Fibroblast of lung (primary cell): ENCODE measurements at regions not wholly inside any gene's neighbourhood (a gene's known extent, or its start where the extent isn't known, plus 50 kb on each side); places are given as distances from the start of the nearest gene placed in this dataset.
A peak's percentile ranks its signal among the peaks of the same experiment; 100 is the strongest.

Experiments used
- DNase-seq, 2 donors: peaks; one replicate each; pipeline versions ENCODE4 v3.0.0 to v3.0.0-alpha.2; 2010; ENCODE audit warnings: low read depth in 2 of 2
- H2AFZ ChIP-seq: 2 replicates; pipeline ENCODE4 v1.5.1; 2012; ENCODE audit warnings: low read length, control low read depth, inconsistent platforms
- H3K27ac ChIP-seq: 2 replicates; pipeline ENCODE4 v1.5.1; 2011; ENCODE audit warnings: low read length, control low read depth; ENCODE audit not compliant: insufficient read depth
- H3K27me3 ChIP-seq: 2 replicates; pipeline ENCODE4 v1.5.1; 2011; ENCODE audit warnings: mild to moderate bottlenecking, low read length; ENCODE audit not compliant: control insufficient read depth, insufficient read depth
- H3K36me3 ChIP-seq: 2 replicates; pipeline ENCODE4 v1.5.1; 2011; ENCODE audit warnings: low read length; ENCODE audit not compliant: control insufficient read depth, insufficient read depth
- H3K4me1 ChIP-seq: 2 replicates; pipeline ENCODE4 v1.5.1; 2011; ENCODE audit warnings: low read length; ENCODE audit not compliant: control insufficient read depth, insufficient read depth; ENCODE audit errors: extremely low read depth
- H3K4me2 ChIP-seq: 2 replicates; pipeline ENCODE4 v1.5.1; 2011; ENCODE audit warnings: low read length, control low read depth; ENCODE audit not compliant: insufficient read depth; ENCODE audit errors: extremely low read depth
- H3K4me3 ChIP-seq, 4 experiments: fragments of 200-600 bp in 1 of 4; sonication (generic) in 1 of 4; replicated peaks in 1 of 4; 2 replicates each; pipeline ENCODE4 v1.5.1; 2011 to 2016; ENCODE audit warnings: low read length in 4 of 4, low read depth in 3 of 4, mild to moderate bottlenecking in 3 of 4, control low read depth in 2 of 4, inconsistent platforms in 1 of 4, mixed read lengths in 1 of 4; ENCODE audit not compliant: insufficient read depth in 1 of 4; ENCODE audit errors: control extremely low read depth in 1 of 4
- H3K79me2 ChIP-seq: 2 replicates; pipeline ENCODE4 v1.5.1; 2012; ENCODE audit warnings: mild to moderate bottlenecking, low read length, inconsistent platforms; ENCODE audit not compliant: control insufficient read depth, insufficient read depth
- H3K9ac ChIP-seq: 2 replicates; pipeline ENCODE4 v1.5.1; 2011; ENCODE audit warnings: mild to moderate bottlenecking, low read length, control low read depth; ENCODE audit not compliant: insufficient read depth
- H3K9me3 ChIP-seq: 2 replicates; pipeline ENCODE4 v1.5.1; 2012; ENCODE audit warnings: low read depth, low read length; ENCODE audit not compliant: control insufficient read depth, insufficient read depth
- H4K20me1 ChIP-seq: 2 replicates; pipeline ENCODE4 v1.5.1; 2011; ENCODE audit warnings: low read length; ENCODE audit not compliant: control insufficient read depth, insufficient read depth; ENCODE audit errors: extremely low read depth
- EZH2 ChIP-seq: IDR thresholded peaks from 2 replicates; pipeline ENCODE4 v1.5.1; 2012; ENCODE audit warnings: low read length, control low read depth, mild to moderate bottlenecking; ENCODE audit errors: missing control alignments
- TF ChIP-seq, protein P1 (sequence below), 2 donors: IDR thresholded peaks in 1 of 2; conservative IDR thresholded peaks in 1 of 2; 1 replicate in 1 of 2; 2 replicates in 1 of 2; pipeline ENCODE4 v1.5.1; 2011 to 2012; ENCODE audit warnings: low read length in 2 of 2, control low read depth in 1 of 2, inconsistent platforms in 1 of 2, low read depth in 1 of 2, mild to moderate bottlenecking in 1 of 2

DNA sequence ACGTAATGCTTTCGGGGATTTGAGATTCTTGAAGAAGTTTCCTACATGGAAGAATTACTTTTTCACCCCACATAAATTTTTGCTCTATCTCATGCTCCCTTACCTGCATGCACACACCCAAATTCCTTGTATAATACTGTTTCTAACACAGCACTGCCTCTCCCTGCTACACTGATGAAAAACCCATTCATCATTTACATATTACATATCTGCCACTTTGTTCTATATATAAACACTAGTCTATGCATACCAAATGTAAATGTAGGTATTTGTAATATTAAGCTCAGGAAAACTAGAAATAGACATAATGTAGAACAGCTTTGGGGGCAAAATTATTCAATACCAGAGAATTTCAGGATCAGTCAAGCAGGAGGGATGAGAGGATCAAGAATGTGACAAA, 182.6 kb upstream of the SEMA6D start:
- H3K27ac ChIP-seq: no peak overlapping the region
- H3K4me3 ChIP-seq: no peak overlapping the region
- H3K9me3 ChIP-seq: no peaks in the 10 kb centered on the region
- DNase-seq: no peak
- no peak overlapping the region for H3K4me2 ChIP-seq
- TF ChIP-seq, protein P1, sequence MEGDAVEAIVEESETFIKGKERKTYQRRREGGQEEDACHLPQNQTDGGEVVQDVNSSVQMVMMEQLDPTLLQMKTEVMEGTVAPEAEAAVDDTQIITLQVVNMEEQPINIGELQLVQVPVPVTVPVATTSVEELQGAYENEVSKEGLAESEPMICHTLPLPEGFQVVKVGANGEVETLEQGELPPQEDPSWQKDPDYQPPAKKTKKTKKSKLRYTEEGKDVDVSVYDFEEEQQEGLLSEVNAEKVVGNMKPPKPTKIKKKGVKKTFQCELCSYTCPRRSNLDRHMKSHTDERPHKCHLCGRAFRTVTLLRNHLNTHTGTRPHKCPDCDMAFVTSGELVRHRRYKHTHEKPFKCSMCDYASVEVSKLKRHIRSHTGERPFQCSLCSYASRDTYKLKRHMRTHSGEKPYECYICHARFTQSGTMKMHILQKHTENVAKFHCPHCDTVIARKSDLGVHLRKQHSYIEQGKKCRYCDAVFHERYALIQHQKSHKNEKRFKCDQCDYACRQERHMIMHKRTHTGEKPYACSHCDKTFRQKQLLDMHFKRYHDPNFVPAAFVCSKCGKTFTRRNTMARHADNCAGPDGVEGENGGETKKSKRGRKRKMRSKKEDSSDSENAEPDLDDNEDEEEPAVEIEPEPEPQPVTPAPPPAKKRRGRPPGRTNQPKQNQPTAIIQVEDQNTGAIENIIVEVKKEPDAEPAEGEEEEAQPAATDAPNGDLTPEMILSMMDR (conservative IDR thresholded peaks at IDR 0.05 in 1 of 2, IDR thresholded peaks at IDR 0.05 in 1 of 2; ENCODE audit: low read depth in 1 of 2, low read length in 2 of 2): no peak
- no peak for TF ChIP-seq EZH2
- H3K79me2 ChIP-seq: no peaks in the 10 kb centered on the region
- no peak overlapping the region for H3K9ac ChIP-seq
- H4K20me1 ChIP-seq: no peaks in the 10 kb centered on the region
- H3K36me3 ChIP-seq: no peaks in the 10 kb centered on the region
- H3K4me1 ChIP-seq: no peaks in the 10 kb centered on the region
- no peak overlapping the region for H2AFZ ChIP-seq
- H3K27me3 ChIP-seq: no peaks in the 10 kb centered on the region

DNA sequence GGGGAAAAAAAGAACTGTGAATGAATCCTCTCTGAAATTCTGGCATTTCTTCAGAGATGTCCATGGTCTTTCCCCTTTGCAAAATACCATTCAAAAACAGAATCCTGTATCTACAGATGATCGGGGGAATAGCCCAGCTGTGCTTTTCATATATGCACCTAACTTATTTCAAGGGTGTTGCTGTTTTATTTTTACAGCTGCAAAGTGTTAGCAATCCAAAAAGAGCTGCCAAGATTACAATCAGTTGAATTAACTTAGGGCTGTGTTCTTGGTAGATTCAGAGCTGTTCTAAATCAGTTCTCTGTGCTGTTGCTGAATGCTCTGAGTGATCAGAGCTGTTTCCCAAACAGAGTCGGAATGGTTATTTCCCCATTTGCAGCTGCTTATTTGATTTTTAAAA, 175.7 kb upstream of the SEMA6D start:
- Histone ChIP-seq H3K4me1 (no peaks in the 10 kb centered on the region), H3K36me3 (no peaks in the 10 kb centered on the region), H3K4me2 (no peak overlapping the region), H4K20me1 (no peaks in the 10 kb centered on the region), H3K4me3 (no peak overlapping the region), H3K9ac (no peak overlapping the region), H3K27ac (no peak overlapping the region), H3K9me3 (no peaks in the 10 kb centered on the region), H3K79me2 (no peaks in the 10 kb centered on the region), H2AFZ (no peak overlapping the region), H3K27me3 (no peaks in the 10 kb centered on the region)
- no peak for DNase-seq
- no peak for TF ChIP-seq EZH2
- TF ChIP-seq, protein P1 (conservative IDR thresholded peaks at IDR 0.05 in 1 of 2, IDR thresholded peaks at IDR 0.05 in 1 of 2; ENCODE audit: low read depth in 1 of 2, low read length in 2 of 2): no peak

DNA sequence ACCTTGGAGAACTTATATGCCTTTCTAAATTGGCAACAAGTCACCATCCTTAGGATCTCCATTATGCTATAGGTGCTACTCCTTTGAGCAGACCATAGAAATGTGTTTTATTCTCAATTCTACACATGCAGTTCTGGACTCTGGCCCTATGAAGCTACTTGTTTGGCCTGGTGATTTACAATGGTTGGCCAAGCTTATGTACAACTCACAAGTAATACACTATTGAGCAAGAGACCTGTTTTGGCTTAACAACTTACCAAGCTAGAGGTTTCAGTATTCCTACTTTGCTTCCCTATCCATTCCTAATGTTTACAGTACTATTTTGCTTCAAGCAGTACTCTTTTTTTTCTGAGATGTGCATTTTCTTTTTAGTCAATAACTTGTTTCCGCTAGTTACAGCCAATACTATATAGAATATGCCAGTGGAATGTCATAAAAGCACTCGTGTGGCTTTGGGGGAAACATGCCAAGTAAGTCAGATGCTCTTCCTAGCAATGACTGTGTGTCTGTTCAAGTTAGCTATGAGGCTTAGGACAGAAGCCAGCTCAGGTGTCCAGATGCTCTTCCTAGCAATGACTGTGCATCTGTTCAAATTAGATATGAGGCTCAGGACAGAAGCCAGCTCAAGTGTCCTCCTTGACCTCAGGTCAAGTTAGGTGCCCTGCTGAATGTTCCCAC, 174.9 kb upstream of the SEMA6D start:
- Histone ChIP-seq H3K9me3 (no peaks in the 10 kb centered on the region), H3K4me2 (no peak overlapping the region), H3K79me2 (no peaks in the 10 kb centered on the region), H3K36me3 (no peaks in the 10 kb centered on the region), H3K9ac (no peak overlapping the region), H3K4me1 (no peaks in the 10 kb centered on the region), H3K27me3 (no peaks in the 10 kb centered on the region), H3K4me3 (no peak overlapping the region), H4K20me1 (no peaks in the 10 kb centered on the region), H2AFZ (no peak overlapping the region), H3K27ac (no peak overlapping the region)
- TF ChIP-seq, protein P1 (conservative IDR thresholded peaks at IDR 0.05 in 1 of 2, IDR thresholded peaks at IDR 0.05 in 1 of 2; ENCODE audit: low read depth in 1 of 2, low read length in 2 of 2): no peak
- no peak for TF ChIP-seq EZH2
- DNase-seq: peak in 1 of 2 donors; percentile 2
